MM.1S (cell line): ENCODE measurements at regions not wholly inside any gene's neighbourhood (a gene's known extent, or its start where the extent isn't known, plus 50 kb on each side); places are given as distances from the start of the nearest gene placed in this dataset.

Experiments
- EZH2 ChIP-seq: fragments of 300-600 bp; sonication (generic); optimal IDR thresholded peaks from 2 replicates; pipeline ENCODE3; 2017; ENCODE audit warnings: low read depth, mild to moderate bottlenecking, antibody characterized with exemption, low read length, mixed read lengths
- EZH2phosphoT487 ChIP-seq: fragments of 300-600 bp; sonication (generic); IDR thresholded peaks from 2 replicates; pipeline ENCODE4 v1.6.1; 2018; ENCODE audit warnings: antibody characterized with exemption, low read length
- TF ChIP-seq, protein P1 (sequence below): fragments of 300-600 bp; sonication (generic); IDR thresholded peaks from 2 replicates; pipeline ENCODE4 v1.5.1; 2016; ENCODE audit warnings: antibody characterized with exemption, low read length, mixed read lengths

DNA sequence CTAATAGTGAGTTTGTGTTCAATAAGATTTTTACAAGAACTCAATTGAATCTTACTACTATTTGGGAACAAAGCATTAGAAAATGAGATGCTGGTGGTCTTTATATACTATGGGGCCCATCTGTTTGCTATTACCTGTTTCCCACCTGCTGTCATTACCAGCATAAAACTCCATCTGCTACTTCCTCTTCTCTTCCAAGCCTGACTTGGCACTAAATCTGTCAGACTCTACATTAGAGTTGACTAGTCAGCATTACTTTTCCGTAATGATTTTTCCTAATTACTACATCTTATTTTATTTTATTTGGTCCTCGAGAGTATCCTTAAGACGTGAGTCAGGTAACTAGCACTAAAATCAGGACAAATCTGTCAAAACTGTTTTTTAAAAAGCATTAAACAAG is 68.1 kb upstream of the KRR1 start:
- TF ChIP-seq, protein P1, sequence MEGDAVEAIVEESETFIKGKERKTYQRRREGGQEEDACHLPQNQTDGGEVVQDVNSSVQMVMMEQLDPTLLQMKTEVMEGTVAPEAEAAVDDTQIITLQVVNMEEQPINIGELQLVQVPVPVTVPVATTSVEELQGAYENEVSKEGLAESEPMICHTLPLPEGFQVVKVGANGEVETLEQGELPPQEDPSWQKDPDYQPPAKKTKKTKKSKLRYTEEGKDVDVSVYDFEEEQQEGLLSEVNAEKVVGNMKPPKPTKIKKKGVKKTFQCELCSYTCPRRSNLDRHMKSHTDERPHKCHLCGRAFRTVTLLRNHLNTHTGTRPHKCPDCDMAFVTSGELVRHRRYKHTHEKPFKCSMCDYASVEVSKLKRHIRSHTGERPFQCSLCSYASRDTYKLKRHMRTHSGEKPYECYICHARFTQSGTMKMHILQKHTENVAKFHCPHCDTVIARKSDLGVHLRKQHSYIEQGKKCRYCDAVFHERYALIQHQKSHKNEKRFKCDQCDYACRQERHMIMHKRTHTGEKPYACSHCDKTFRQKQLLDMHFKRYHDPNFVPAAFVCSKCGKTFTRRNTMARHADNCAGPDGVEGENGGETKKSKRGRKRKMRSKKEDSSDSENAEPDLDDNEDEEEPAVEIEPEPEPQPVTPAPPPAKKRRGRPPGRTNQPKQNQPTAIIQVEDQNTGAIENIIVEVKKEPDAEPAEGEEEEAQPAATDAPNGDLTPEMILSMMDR = no peak
- TF ChIP-seq EZH2 (no peak), EZH2phosphoT487 (no peak)
